ENCODE measurements at regions not wholly inside any gene's neighbourhood (a gene's known extent, or its start where the extent isn't known, plus 50 kb on each side); places are given as distances from the start of the nearest gene placed in this dataset.
A peak's percentile ranks its signal among the peaks of the same experiment; 100 is the strongest.

GRCh38 chr7:13312307-13312706 is 624.9 kb downstream of the ARL4A start:
- no peaks in the 10 kb centered on the region for H3K4me1 Mint-ChIP-seq
- H3K27ac Mint-ChIP-seq = no peak overlapping the region
- H3K27me3 Mint-ChIP-seq = no peaks in the 10 kb centered on the region
- intact Hi-C loops (cut with DNase I, micrococcal nuclease) = no loop called here
- no peak overlapping the region for H3K4me3 Mint-ChIP-seq
- POLR2A ChIA-PET = no interaction called here
- no peaks in the 10 kb centered on the region for H3K36me3 Mint-ChIP-seq (ENCODE audit: low read depth)
- no peak for ATAC-seq
- no peaks in the 10 kb centered on the region for H3K9me3 Mint-ChIP-seq (ENCODE audit: low read depth)
- CTCF ChIA-PET = no interaction called here
- peak; percentile 6 for DNase-seq

DNA sequence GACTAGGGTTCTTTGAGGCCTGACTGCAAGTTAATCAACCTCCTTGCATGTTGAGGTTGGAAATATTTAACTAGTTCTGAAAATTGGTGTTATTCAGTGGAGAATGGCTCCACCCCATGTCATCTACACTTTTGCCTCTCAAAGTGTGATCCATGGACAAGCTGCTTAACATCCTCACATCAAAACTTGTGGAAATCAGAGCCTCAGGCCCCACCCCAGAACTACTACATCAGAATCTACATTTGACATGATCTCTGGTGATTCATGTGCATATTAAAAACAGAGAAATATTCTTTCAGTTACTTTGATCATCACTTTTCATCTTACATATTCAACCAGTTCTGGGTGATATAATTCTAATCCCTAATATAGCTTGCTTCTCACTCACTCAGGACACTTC is 632.9 kb downstream of the ARL4A start:
- H3K4me1 Mint-ChIP-seq = no peaks in the 10 kb centered on the region
- ATAC-seq (no peak), DNase-seq (no peak)
- H3K36me3 Mint-ChIP-seq (ENCODE audit: low read depth) = no peaks in the 10 kb centered on the region
- intact Hi-C loops (cut with DNase I, micrococcal nuclease) = no loop called here
- ChIA-PET POLR2A (no interaction called here), CTCF (no interaction called here)
- H3K27me3 Mint-ChIP-seq = no peaks in the 10 kb centered on the region
- no peak overlapping the region for H3K4me3 Mint-ChIP-seq
- H3K27ac Mint-ChIP-seq = no peak overlapping the region
- no peaks in the 10 kb centered on the region for H3K9me3 Mint-ChIP-seq (ENCODE audit: low read depth)

GRCh38 chr7:13321316-13321715 is 633.9 kb downstream of the ARL4A start:
- ChIA-PET POLR2A (no interaction called here), CTCF (no interaction called here)
- no peak overlapping the region for H3K4me3 Mint-ChIP-seq
- DNase-seq (no peak), ATAC-seq (no peak)
- no peaks in the 10 kb centered on the region for H3K36me3 Mint-ChIP-seq (ENCODE audit: low read depth)
- no peaks in the 10 kb centered on the region for H3K4me1 Mint-ChIP-seq
- no peaks in the 10 kb centered on the region for H3K27me3 Mint-ChIP-seq
- intact Hi-C loops (cut with DNase I, micrococcal nuclease) = no loop called here
- H3K27ac Mint-ChIP-seq = no peak overlapping the region
- peaks cover 2% of the 10 kb centered on the region for H3K9me3 Mint-ChIP-seq (ENCODE audit: low read depth)

DNA sequence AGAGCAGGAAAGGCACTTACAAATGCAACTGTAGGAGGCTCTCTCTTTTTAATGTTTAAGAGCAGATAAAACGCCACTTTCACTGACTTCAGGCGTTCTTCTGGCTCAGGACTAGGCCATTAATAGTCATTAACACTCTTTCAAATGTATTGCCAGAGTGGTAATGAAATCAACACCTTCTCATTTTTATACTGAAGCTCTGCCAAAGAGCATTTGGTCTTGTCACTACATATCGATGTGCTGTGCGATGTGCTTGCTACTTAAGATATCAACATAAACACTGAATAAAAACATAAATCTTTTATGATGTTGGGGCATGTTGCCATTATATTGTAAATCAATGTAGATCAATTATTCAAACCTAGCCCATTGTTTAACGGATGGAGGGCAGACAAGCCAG is 634.7 kb downstream of the ARL4A start:
- CTCF ChIA-PET = no interaction called here
- H3K4me3 Mint-ChIP-seq = no peak overlapping the region
- POLR2A ChIA-PET = no interaction called here
- peaks cover 2% of the 10 kb centered on the region for H3K9me3 Mint-ChIP-seq (ENCODE audit: low read depth)
- no peaks in the 10 kb centered on the region for H3K36me3 Mint-ChIP-seq (ENCODE audit: low read depth)
- H3K27me3 Mint-ChIP-seq = no peaks in the 10 kb centered on the region
- ATAC-seq (no peak), DNase-seq (no peak)
- H3K4me1 Mint-ChIP-seq = no peaks in the 10 kb centered on the region
- intact Hi-C loops (cut with DNase I, micrococcal nuclease) = no loop called here
- H3K27ac Mint-ChIP-seq = no peak overlapping the region

GRCh38 chr7:13327669-13328068 is 640.2 kb downstream of the ARL4A start:
- intact Hi-C loops (cut with DNase I, micrococcal nuclease) = no loop called here

GRCh38 chr7:13333371-13333770 is 645.9 kb downstream of the ARL4A start:
- intact Hi-C loops (cut with DNase I, micrococcal nuclease) = no loop called here
- Mint-ChIP-seq H3K27ac (no peak overlapping the region), H3K36me3 (ENCODE audit: low read depth) (no peaks in the 10 kb centered on the region), H3K27me3 (no peaks in the 10 kb centered on the region), H3K9me3 (ENCODE audit: low read depth) (no peaks in the 10 kb centered on the region), H3K4me3 (no peak overlapping the region), H3K4me1 (no peaks in the 10 kb centered on the region)
- ChIA-PET CTCF (no interaction called here), POLR2A (no interaction called here)
- DNase-seq (no peak), ATAC-seq (no peak)

More at GRCh38 chr7:13327669-13328068, 640.2 kb downstream of the ARL4A start:
- ChIA-PET CTCF (interaction anchor here (0.7 kb wide), 1 partner anchor 689 kb away, joined by 3 read pairs; no protein-coding TSS in a partner anchor), POLR2A (no interaction called here)
- ATAC-seq = no peak
- H3K36me3 Mint-ChIP-seq (ENCODE audit: low read depth) = no peaks in the 10 kb centered on the region
- no peak overlapping the region for H3K27ac Mint-ChIP-seq
- H3K4me3 Mint-ChIP-seq = no peak overlapping the region
- DNase-seq = no peak
- H3K27me3 Mint-ChIP-seq = no peaks in the 10 kb centered on the region
- H3K4me1 Mint-ChIP-seq = no peaks in the 10 kb centered on the region
- peaks cover 2% of the 10 kb centered on the region for H3K9me3 Mint-ChIP-seq (ENCODE audit: low read depth)

DNA sequence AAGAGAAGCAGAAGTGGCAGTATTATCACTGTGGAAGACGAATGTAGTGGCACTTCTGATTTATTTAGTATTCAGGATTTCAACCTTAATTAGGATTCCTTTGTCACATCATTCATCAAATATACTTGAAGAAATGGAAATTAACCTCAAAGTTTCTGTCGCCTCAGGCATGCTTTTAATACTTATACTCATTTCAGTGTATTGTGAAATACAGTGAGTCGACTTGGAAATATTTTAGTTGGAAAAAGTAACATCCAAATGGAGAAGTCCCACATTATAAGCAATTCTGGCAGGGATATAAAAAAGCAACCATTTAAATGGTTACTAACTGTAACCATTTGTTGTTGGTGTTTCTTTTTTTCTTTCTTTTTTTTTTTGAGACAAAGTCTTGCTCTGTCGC is 648.8 kb downstream of the ARL4A start:
- no peaks in the 10 kb centered on the region for H3K9me3 Mint-ChIP-seq (ENCODE audit: low read depth)
- no peaks in the 10 kb centered on the region for H3K36me3 Mint-ChIP-seq (ENCODE audit: low read depth)
- no peaks in the 10 kb centered on the region for H3K27me3 Mint-ChIP-seq
- H3K4me1 Mint-ChIP-seq = no peaks in the 10 kb centered on the region
- DNase-seq (no peak), ATAC-seq (no peak)
- ChIA-PET POLR2A (no interaction called here), CTCF (no interaction called here)
- H3K4me3 Mint-ChIP-seq = no peak overlapping the region
- no peak overlapping the region for H3K27ac Mint-ChIP-seq
- intact Hi-C loops (cut with DNase I, micrococcal nuclease) = no loop called here

DNA sequence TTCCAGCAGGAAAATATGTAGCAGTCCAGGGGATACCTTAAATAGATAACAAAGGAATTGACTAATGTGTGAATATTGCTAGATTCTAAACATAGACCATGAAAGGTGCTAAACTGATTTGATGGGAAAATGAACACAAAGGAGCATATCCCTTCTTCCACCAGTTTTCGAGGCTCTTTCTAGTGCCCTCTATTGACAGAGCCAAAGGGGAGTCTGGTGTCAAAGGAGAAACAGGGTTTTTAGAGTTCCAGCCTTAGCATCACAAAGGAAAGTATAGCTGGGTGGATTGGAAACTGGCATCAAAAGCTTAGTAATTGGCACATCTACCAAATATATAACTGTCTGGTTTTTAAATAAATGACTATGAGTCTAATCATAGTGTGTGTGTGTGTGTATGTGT is 636.8 kb downstream of the ETV1 start:
- no peaks in the 10 kb centered on the region for H3K36me3 Mint-ChIP-seq (ENCODE audit: low read depth)
- no peak overlapping the region for H3K27ac Mint-ChIP-seq
- H3K4me1 Mint-ChIP-seq = no peaks in the 10 kb centered on the region
- no peaks in the 10 kb centered on the region for H3K9me3 Mint-ChIP-seq (ENCODE audit: low read depth)
- no peak for DNase-seq
- ChIA-PET CTCF (no interaction called here), POLR2A (no interaction called here)
- intact Hi-C loops (cut with DNase I, micrococcal nuclease) = no loop called here
- ATAC-seq = no peak
- no peaks in the 10 kb centered on the region for H3K27me3 Mint-ChIP-seq
- H3K4me3 Mint-ChIP-seq = no peak overlapping the region

GRCh38 chr7:13359656-13360055 is 629.8 kb downstream of the ETV1 start:
- Mint-ChIP-seq H3K27ac (no peak overlapping the region), H3K4me3 (no peak overlapping the region), H3K27me3 (no peaks in the 10 kb centered on the region), H3K36me3 (ENCODE audit: low read depth) (no peaks in the 10 kb centered on the region), H3K4me1 (no peaks in the 10 kb centered on the region), H3K9me3 (ENCODE audit: low read depth) (no peaks in the 10 kb centered on the region)
- DNase-seq (no peak), ATAC-seq (no peak)
- intact Hi-C loops (cut with DNase I, micrococcal nuclease) = no loop called here
- ChIA-PET POLR2A (no interaction called here), CTCF (interaction anchor here (0.6 kb wide), 2 partner anchors 107 to 1243 kb away, joined by 3 read pairs; no protein-coding TSS in a partner anchor)

GRCh38 chr7:13386741-13387140 is 602.7 kb downstream of the ETV1 start:
- H3K36me3 Mint-ChIP-seq (ENCODE audit: low read depth) = no peaks in the 10 kb centered on the region
- DNase-seq = no peak
- intact Hi-C loops (cut with DNase I, micrococcal nuclease) = no loop called here
- no peaks in the 10 kb centered on the region for H3K4me1 Mint-ChIP-seq
- no peak overlapping the region for H3K4me3 Mint-ChIP-seq
- H3K27me3 Mint-ChIP-seq = no peaks in the 10 kb centered on the region
- ChIA-PET CTCF (no interaction called here), POLR2A (no interaction called here)
- no peaks in the 10 kb centered on the region for H3K9me3 Mint-ChIP-seq (ENCODE audit: low read depth)
- ATAC-seq = no peak
- H3K27ac Mint-ChIP-seq = no peak overlapping the region

DNA sequence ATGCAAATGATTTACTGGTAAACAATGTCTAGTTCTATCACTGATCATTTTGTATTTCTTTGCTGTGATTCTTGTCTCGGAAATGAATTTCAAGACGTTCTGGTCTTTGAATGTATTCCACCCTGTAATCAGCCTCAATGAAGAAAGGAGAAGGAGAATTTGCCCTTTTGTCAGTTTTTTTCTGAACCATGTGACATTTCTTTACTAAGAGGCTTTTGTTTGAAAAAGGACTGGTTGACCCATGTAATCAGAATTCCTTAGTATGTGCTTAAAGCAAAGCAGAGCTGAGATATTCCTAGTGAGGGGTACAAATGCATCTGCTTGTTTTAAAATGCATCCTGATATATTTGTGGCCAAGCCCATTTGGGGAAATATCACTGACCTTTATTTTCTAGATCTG is 581.6 kb downstream of the ETV1 start:
- no peak for DNase-seq
- H3K4me1 Mint-ChIP-seq = no peaks in the 10 kb centered on the region
- ChIA-PET CTCF (no interaction called here), POLR2A (no interaction called here)
- H3K9me3 Mint-ChIP-seq (ENCODE audit: low read depth) = no peaks in the 10 kb centered on the region
- no peak for ATAC-seq
- H3K27ac Mint-ChIP-seq = no peak overlapping the region
- intact Hi-C loops (cut with DNase I, micrococcal nuclease) = no loop called here
- H3K36me3 Mint-ChIP-seq (ENCODE audit: low read depth) = no peaks in the 10 kb centered on the region
- H3K27me3 Mint-ChIP-seq = no peaks in the 10 kb centered on the region
- H3K4me3 Mint-ChIP-seq = no peak overlapping the region

- Mint-ChIP-seq H3K4me1 (no peaks in the 10 kb centered on the region), H3K27me3 (no peaks in the 10 kb centered on the region), H3K36me3 (ENCODE audit: low read depth) (no peaks in the 10 kb centered on the region), H3K9me3 (ENCODE audit: low read depth) (no peaks in the 10 kb centered on the region), H3K4me3 (no peak overlapping the region), H3K27ac (no peak overlapping the region)
- CTCF ChIA-PET = no interaction called here
- intact Hi-C loops (cut with DNase I, micrococcal nuclease) = no loop called here
- no peak for DNase-seq
- no peak for ATAC-seq
- POLR2A ChIA-PET = no interaction called here
These were observed 578.3 kb downstream of the ETV1 start for GRCh38 chr7:13411151-13411550.

DNA sequence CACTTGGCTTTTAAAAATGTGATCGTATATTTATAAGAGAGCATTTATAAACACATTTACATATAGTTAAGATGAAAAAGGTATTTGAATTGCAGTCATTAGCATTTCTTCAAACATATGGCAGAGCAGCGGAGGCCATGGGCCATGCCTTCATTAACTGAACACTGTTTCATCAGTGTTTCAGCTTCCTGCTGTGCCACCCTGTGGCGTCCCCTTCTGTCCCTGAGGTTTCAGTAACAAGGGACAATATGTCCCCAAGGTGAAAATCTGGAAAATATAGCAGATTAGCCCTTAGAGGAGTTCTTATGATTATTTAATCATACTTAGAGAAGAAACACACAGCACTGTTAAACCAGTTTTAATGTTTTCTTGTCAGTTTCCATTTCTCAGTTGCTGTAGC is 577.8 kb downstream of the ETV1 start:
- H3K4me3 Mint-ChIP-seq = no peak overlapping the region
- no peak overlapping the region for H3K27ac Mint-ChIP-seq
- intact Hi-C loops (cut with DNase I, micrococcal nuclease) = no loop called here
- no peaks in the 10 kb centered on the region for H3K4me1 Mint-ChIP-seq
- H3K36me3 Mint-ChIP-seq (ENCODE audit: low read depth) = no peaks in the 10 kb centered on the region
- ATAC-seq (no peak), DNase-seq (no peak)
- H3K27me3 Mint-ChIP-seq = no peaks in the 10 kb centered on the region
- no peaks in the 10 kb centered on the region for H3K9me3 Mint-ChIP-seq (ENCODE audit: low read depth)
- ChIA-PET POLR2A (no interaction called here), CTCF (no interaction called here)
